GM19324 (cell line): ENCODE measurements at regions not wholly inside any gene's neighbourhood (a gene's known extent, or its start where the extent isn't known, plus 50 kb on each side); places are given as distances from the start of the nearest gene placed in this dataset.

Experiments
- ATAC-seq: cut with Tn5 transposase; IDR thresholded peaks from one replicate; pipeline ENCODE4 v1.9.1; 2021; ENCODE audit warnings: mild to moderate bottlenecking, moderate library complexity; ENCODE audit not compliant: unreplicated experiment, low FRiP score

- ATAC-seq: no peak
These were observed 132.7 kb upstream of the TNC start for GRCh38 chr9:115250621-115251032.

GRCh38 chr9:115254287-115255180, 136.6 kb upstream of the TNC start:
- no peak for ATAC-seq

GRCh38 chr9:115261656-115262081, 143.7 kb upstream of the TNC start:
- ATAC-seq: no peak

- no peak for ATAC-seq
These were observed 144.5 kb upstream of the TNC start for GRCh38 chr9:115262477-115262876.

- ATAC-seq: no peak
These were observed 145.0 kb upstream of the TNC start for GRCh38 chr9:115262952-115263351.

GRCh38 chr9:115263371-115264075, 145.6 kb upstream of the TNC start:
- ATAC-seq: no peak

GRCh38 chr9:115264313-115264712, 146.4 kb upstream of the TNC start:
- ATAC-seq: no peak

GRCh38 chr9:115267790-115268189, 149.8 kb upstream of the TNC start:
- no peak for ATAC-seq

- no peak for ATAC-seq
These were observed 157.8 kb upstream of the TNC start for GRCh38 chr9:115275753-115276152.

- ATAC-seq: no peak
These were observed 158.7 kb upstream of the TNC start for GRCh38 chr9:115276621-115277020.

- no peak for ATAC-seq
These were observed 159.3 kb upstream of the TNC start for GRCh38 chr9:115277301-115277700.

GRCh38 chr9:115278326-115279035, 160.5 kb upstream of the TNC start:
- no peak for ATAC-seq

GRCh38 chr9:115283395-115283794, 165.4 kb upstream of the TNC start:
- no peak for ATAC-seq

GRCh38 chr9:115285836-115286235, 167.9 kb upstream of the TNC start:
- no peak for ATAC-seq

- ATAC-seq: no peak
These were observed 168.5 kb upstream of the TNC start for GRCh38 chr9:115286411-115286810.

GRCh38 chr9:115289757-115290208, 171.8 kb upstream of the TNC start:
- ATAC-seq: no peak

- no peak for ATAC-seq
These were observed 173.9 kb upstream of the TNC start for GRCh38 chr9:115291841-115292240.

- no peak for ATAC-seq
These were observed 174.8 kb upstream of the TNC start for GRCh38 chr9:115292584-115293279.

- ATAC-seq: no peak
These were observed 177.8 kb upstream of the TNC start for GRCh38 chr9:115295734-115296133.

- no peak for ATAC-seq
These were observed 179.0 kb upstream of the TNC start for GRCh38 chr9:115296831-115297565.
